HCT116 (cell line): ENCODE measurements at regions not wholly inside any gene's neighbourhood (a gene's known extent, or its start where the extent isn't known, plus 50 kb on each side); places are given as distances from the start of the nearest gene placed in this dataset.

Experiments
- ATAC-seq: fragments of 200-7000 bp; cut with Tn5 transposase; 2 replicates; pipeline ENCODE4 v1.9.1; 2020; ENCODE audit warnings: mild to moderate bottlenecking, moderate library complexity
- BruUV-seq: library from RNA; stranded (reverse); fragments of 400-500 nt; replicated peaks from 2 replicates; lab custom pipeline; 2021; lab: Mats Ljungman, UMichigan
- CTCF ChIA-PET: fragments of 300-600 bp; sonication (Branson Sonifier 250); formaldehyde crosslinking; loops from one replicate; lab custom pipeline; 2021; ENCODE audit warnings: antibody characterized with exemption; lab: Charles Lee
- POLR2A ChIA-PET: fragments of 300-600, 350-600 bp; sonication (Branson Sonifier 250); formaldehyde crosslinking; loops from one replicate; lab custom pipeline; 2021; ENCODE audit warnings: antibody characterized with exemption; lab: Charles Lee
- RAD21 ChIA-PET, 2 experiments: fragments of 300-600 bp; sonication (Branson Sonifier 250); formaldehyde crosslinking; loops; one replicate each; lab custom pipeline; 2023; ENCODE audit warnings: low total read pairs in 2 of 2; ENCODE audit not compliant: uncharacterized antibody in 2 of 2, unreplicated experiment in 2 of 2, low non-redundant PET in 1 of 2; lab: Charles Lee
- DNase-seq: peaks from one replicate; pipeline ENCODE4 v3.0.0-alpha.2; 2010; ENCODE audit warnings: low read depth, low spot score
- H2AFZ ChIP-seq: fragments of 200-600 bp; shearing (Covaris generic), sonication (generic); 2 replicates; pipeline ENCODE4 v1.6.1; 2017; ENCODE audit warnings: low read depth, mixed run types, mixed read lengths, antibody characterized with exemption, low read length; ENCODE audit not compliant: poor library complexity, severe bottlenecking
- H3K27ac ChIP-seq: 2 replicates; pipeline ENCODE4 v1.5.1; 2012; ENCODE audit warnings: low read depth, low read length
- H3K27me3 ChIP-seq: fragments of 200-600 bp; sonication (generic); 2 replicates; pipeline ENCODE4 v1.6.1; 2016; ENCODE audit warnings: mixed run types, low read length, mixed read lengths; ENCODE audit not compliant: insufficient read depth
- H3K36me3 ChIP-seq, 2 experiments: fragments of 200-500 bp in 1 of 2; fragments of 200-600 bp in 1 of 2; sonication (Bioruptor generic) in 1 of 2; sonication (generic) in 1 of 2; 2 replicates each; pipeline versions ENCODE4 v1.5.1 to v1.6.1; 2014 to 2016; ENCODE audit warnings: low read length in 2 of 2, inconsistent platforms in 1 of 2, mixed read lengths in 1 of 2, mixed run types in 1 of 2; ENCODE audit not compliant: insufficient read depth in 2 of 2, control insufficient read depth in 1 of 2
- H3K4me1 ChIP-seq, 2 experiments: fragments of 200-600 bp in 1 of 2; sonication (generic) in 1 of 2; 2 replicates each; pipeline versions ENCODE4 v1.5.1 to v1.6.1; 2012 to 2017; ENCODE audit warnings: low read length in 2 of 2, inconsistent platforms in 1 of 2, mild to moderate bottlenecking in 1 of 2, mixed read lengths in 1 of 2, mixed run types in 1 of 2, moderate library complexity in 1 of 2; ENCODE audit not compliant: insufficient read depth in 2 of 2, control insufficient read depth in 1 of 2
- H3K4me2 ChIP-seq: fragments of 200-600 bp; sonication (generic); 2 replicates; pipeline ENCODE4 v1.6.1; 2017; ENCODE audit warnings: mixed run types, low read length, mixed read lengths
- H3K4me3 ChIP-seq, 2 experiments: fragments of 200-600 bp in 1 of 2; sonication (generic) in 1 of 2; replicated peaks in 1 of 2; 2 replicates each; pipeline ENCODE4 v1.5.1; 2011 to 2016; ENCODE audit warnings: low read length in 2 of 2, control low read depth in 1 of 2, low read depth in 1 of 2, mild to moderate bottlenecking in 1 of 2, mixed read lengths in 1 of 2, mixed run types in 1 of 2
- H3K79me2 ChIP-seq: fragments of 200-600 bp; sonication (generic); 2 replicates; pipeline ENCODE4 v1.6.1; 2017; ENCODE audit warnings: mild to moderate bottlenecking, mixed run types, low read length, moderate library complexity, mixed read lengths; ENCODE audit not compliant: insufficient read depth
- H3K9ac ChIP-seq: fragments of 200-600 bp; sonication (generic); 2 replicates; pipeline ENCODE4 v1.6.1; 2016; ENCODE audit warnings: low read length, mixed read lengths
- H3K9me2 ChIP-seq: fragments of 200-600 bp; sonication (generic), shearing (Covaris generic); 2 replicates; pipeline ENCODE4 v1.6.1; 2017; ENCODE audit warnings: mixed run types, mild to moderate bottlenecking, moderate library complexity; ENCODE audit not compliant: insufficient read depth
- H3K9me3 ChIP-seq, 2 experiments: fragments of 200-500 bp in 1 of 2; fragments of 200-600 bp in 1 of 2; sonication (Bioruptor generic) in 1 of 2; sonication (generic) in 1 of 2; 2 replicates each; pipeline ENCODE4 v1.6.1; 2014 to 2017; ENCODE audit warnings: low read length in 2 of 2, mixed read lengths in 2 of 2, inconsistent platforms in 1 of 2, low read depth in 1 of 2, mild to moderate bottlenecking in 1 of 2, mixed run types in 1 of 2, moderate library complexity in 1 of 2; ENCODE audit not compliant: control insufficient read depth in 1 of 2, insufficient read depth in 1 of 2
- H4K20me1 ChIP-seq: fragments of 200-600 bp; sonication (generic), shearing (Covaris generic); 2 replicates; pipeline ENCODE4 v1.6.1; 2017; ENCODE audit warnings: mixed run types, mild to moderate bottlenecking, moderate library complexity; ENCODE audit not compliant: insufficient read depth
- ATF3 ChIP-seq: IDR thresholded peaks from 2 replicates; pipeline ENCODE4 v1.6.1; 2012
- CBX3 ChIP-seq: IDR thresholded peaks from 2 replicates; pipeline ENCODE4 v1.6.1; 2012; ENCODE audit warnings: low read depth
- CTCF ChIP-seq, 3 experiments: fragments of 200-600 bp in 1 of 3; sonication (generic) in 1 of 3; IDR thresholded peaks in 2 of 3; conservative IDR thresholded peaks in 1 of 3; 2 replicates each; pipeline ENCODE4 v1.5.1; 2012 to 2017; ENCODE audit warnings: low read depth in 2 of 3, low read length in 2 of 3, antibody characterized with exemption in 1 of 3, borderline replicate concordance in 1 of 3, control low read depth in 1 of 3, mild to moderate bottlenecking in 1 of 3, mixed read lengths in 1 of 3, mixed run types in 1 of 3, moderate library complexity in 1 of 3; ENCODE audit not compliant: insufficient read depth in 1 of 3
- EGR1 ChIP-seq: IDR thresholded peaks from 2 replicates; pipeline ENCODE4 v1.6.1; 2012; ENCODE audit warnings: low read depth
- ELF1 ChIP-seq: IDR thresholded peaks from 2 replicates; pipeline ENCODE4 v1.6.1; 2012; ENCODE audit warnings: low read depth, borderline replicate concordance
- EZH2phosphoT487 ChIP-seq: fragments of 200-600 bp; IDR thresholded peaks from 2 replicates; pipeline ENCODE4 v1.6.1; 2018; ENCODE audit warnings: antibody characterized with exemption, borderline replicate concordance
- FOSL1 ChIP-seq: IDR thresholded peaks from 2 replicates; pipeline ENCODE4 v1.6.1; 2012; ENCODE audit warnings: low read depth
- JUND ChIP-seq: IDR thresholded peaks from 2 replicates; pipeline ENCODE4 v1.6.1; 2012
- MAX ChIP-seq: IDR thresholded peaks from 2 replicates; pipeline ENCODE4 v1.6.1; 2012
- POLR2A ChIP-seq: IDR thresholded peaks from 2 replicates; pipeline ENCODE4 v1.7.0; 2011; ENCODE audit warnings: borderline replicate concordance; ENCODE audit not compliant: insufficient read depth, insufficient read length; ENCODE audit errors: extremely low read depth
- POLR2AphosphoS5 ChIP-seq: IDR thresholded peaks from 2 replicates; pipeline ENCODE4 v1.6.1; 2011; ENCODE audit warnings: mild to moderate bottlenecking, low read depth, low read length, moderate library complexity
- RAD21 ChIP-seq: IDR thresholded peaks from 2 replicates; pipeline ENCODE4 v1.6.1; 2012; ENCODE audit warnings: low read depth, mild to moderate bottlenecking
- REST ChIP-seq: IDR thresholded peaks from 2 replicates; pipeline ENCODE4 v1.6.1; 2012; ENCODE audit warnings: low read depth
- SP1 ChIP-seq: IDR thresholded peaks from 2 replicates; pipeline ENCODE4 v1.6.1; 2012; ENCODE audit warnings: low read depth
- TCF7L2 ChIP-seq: IDR thresholded peaks from 2 replicates; pipeline ENCODE4 v1.7.0; 2011; ENCODE audit warnings: borderline replicate concordance, inconsistent platforms; ENCODE audit not compliant: insufficient read depth, insufficient read length; ENCODE audit errors: extremely low read depth
- YY1 ChIP-seq: IDR thresholded peaks from 2 replicates; pipeline ENCODE4 v1.6.1; 2011; ENCODE audit warnings: low read length, low read depth, moderate library complexity, mild to moderate bottlenecking; ENCODE audit not compliant: insufficient replicate concordance; ENCODE audit errors: extremely low read depth
- ZBTB33 ChIP-seq: IDR thresholded peaks from 2 replicates; pipeline ENCODE4 v1.6.1; 2011; ENCODE audit warnings: mild to moderate bottlenecking, low read length, moderate library complexity; ENCODE audit not compliant: insufficient replicate concordance; ENCODE audit errors: extremely low read depth
- ZFX ChIP-seq: fragments of 450-650 bp; IDR thresholded peaks from 2 replicates; pipeline ENCODE4 v1.6.1; 2017
- intact Hi-C: fragments of 100-400 bp; cut with micrococcal nuclease; formaldehyde crosslinking; loops from 2 replicates; pipeline ENCODE4 v1.10.0; 2022

GRCh38 chr3:194251461-194251860, 99.7 kb downstream of the CPN2 start:
- DNase-seq: no peak
- Histone ChIP-seq H3K9me3 (no peaks in the 10 kb centered on the region), H3K9ac (no peak overlapping the region), H3K9me2 (no peaks in the 10 kb centered on the region), H3K36me3 (no peaks in the 10 kb centered on the region), H3K79me2 (no peaks in the 10 kb centered on the region), H2AFZ (no peak overlapping the region), H3K4me2 (no peak overlapping the region)
- no peak for ATAC-seq
- RAD21 ChIA-PET: no interaction called here
- CTCF ChIA-PET: no interaction called here
- intact Hi-C loops: no loop called here
- POLR2A ChIA-PET: no interaction called here
- TF ChIP-seq YY1 (no peak), JUND (no peak), CBX3 (no peak), SP1 (no peak), FOSL1 (no peak), CTCF (IDR thresholded peaks at IDR 0.05 in 2 of 3, conservative IDR thresholded peaks at IDR 0.05 in 1 of 3; ENCODE audit: borderline replicate concordance in 1 of 3, insufficient read depth in 1 of 3, low read depth in 2 of 3, low read length in 2 of 3) (no peak), EZH2phosphoT487 (no peak), REST (no peak), ZBTB33 (no peak), ELF1 (no peak), RAD21 (no peak), EGR1 (no peak), POLR2AphosphoS5 (no peak), MAX (no peak), POLR2A (no peak), TCF7L2 (no peak), ATF3 (no peak), ZFX (no peak)
- TF ChIP-seq, all 23 proteins: peak for 0
- Histone ChIP-seq H3K27me3 (no peaks in the 10 kb centered on the region), H3K4me1 (peaks cover 4 to 9% of the 10 kb centered on the region in 2 experiments), H3K4me3 (no peak overlapping the region), H4K20me1 (no peaks in the 10 kb centered on the region), H3K27ac (no peak overlapping the region)
- no TSS peak for BruUV-seq
